ENCODE measurements at regions not wholly inside any gene's neighbourhood (a gene's known extent, or its start where the extent isn't known, plus 50 kb on each side); places are given as distances from the start of the nearest gene placed in this dataset.

DNA sequence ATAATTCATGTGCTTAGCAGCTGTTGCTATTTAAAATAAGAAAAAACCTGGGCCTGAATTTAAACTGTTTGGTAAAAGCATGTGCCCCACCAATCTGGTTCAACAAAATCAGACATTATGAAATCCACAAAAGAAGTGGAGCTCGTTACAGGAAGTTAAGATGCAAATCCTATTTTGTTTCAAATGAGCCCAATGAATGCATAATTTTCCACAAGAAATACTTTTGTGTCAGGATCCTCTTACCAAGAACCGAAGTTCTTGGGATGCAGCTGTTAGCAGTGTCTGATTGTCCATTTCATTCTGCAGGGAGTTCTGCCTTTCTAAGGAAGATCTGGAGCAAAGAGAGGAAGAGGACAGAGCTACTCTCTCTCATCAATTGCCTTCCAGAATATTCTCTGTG, 105.7 kb upstream of the RBBP6 start:
- TF ChIP-seq BRD4 (IDR thresholded peaks at IDR 0.05), result no peak
- TF ChIP-seq, protein P1, sequence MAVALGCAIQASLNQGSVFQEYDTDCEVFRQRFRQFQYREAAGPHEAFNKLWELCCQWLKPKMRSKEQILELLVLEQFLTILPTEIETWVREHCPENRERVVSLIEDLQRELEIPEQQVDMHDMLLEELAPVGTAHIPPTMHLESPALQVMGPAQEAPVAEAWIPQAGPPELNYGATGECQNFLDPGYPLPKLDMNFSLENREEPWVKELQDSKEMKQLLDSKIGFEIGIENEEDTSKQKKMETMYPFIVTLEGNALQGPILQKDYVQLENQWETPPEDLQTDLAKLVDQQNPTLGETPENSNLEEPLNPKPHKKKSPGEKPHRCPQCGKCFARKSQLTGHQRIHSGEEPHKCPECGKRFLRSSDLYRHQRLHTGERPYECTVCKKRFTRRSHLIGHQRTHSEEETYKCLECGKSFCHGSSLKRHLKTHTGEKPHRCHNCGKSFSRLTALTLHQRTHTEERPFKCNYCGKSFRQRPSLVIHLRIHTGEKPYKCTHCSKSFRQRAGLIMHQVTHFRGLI (CRISPR knock-in tag; IDR thresholded peaks at IDR 0.05), result no peak
- no peak for TF ChIP-seq SMARCB1 (IDR thresholded peaks at IDR 0.05; ENCODE audit: insufficient read length, low read depth)
- TF ChIP-seq CHD1 (IDR thresholded peaks at IDR 0.05; ENCODE audit: low read length), result no peak
- TF ChIP-seq CHD4 (IDR thresholded peaks at IDR 0.05; ENCODE audit: insufficient read depth, insufficient replicate concordance, low read depth, low read length, poor library complexity, severe bottlenecking), result no peak
- POLR2A ChIA-PET, result interaction anchor here (0.7 to 0.9 kb wide), 3 partner anchors 9 to 30 kb away, joined by 4 to 5 read pairs (median 5); no protein-coding TSS in a partner anchor
- no peak overlapping the region for H3K9ac ChIP-seq (ENCODE audit: insufficient read depth in 1 of 2, low read depth in 2 of 2, low read length in 2 of 2)
- no peak overlapping the region for H3K4me3 ChIP-seq
- H3K79me2 ChIP-seq (ENCODE audit: control insufficient read depth, insufficient read depth, low read length), result no peaks in the 10 kb centered on the region
- CTCF ChIA-PET (ENCODE audit: low intra/inter-chr PET ratio), result no interaction called here
- 0% methylated on average over 2 of the region's 2 CpGs for WGBS (ENCODE audit: insufficient coverage, low coverage, missing lambda C conversion rate)
- peaks cover 18 to 22% of the 10 kb centered on the region in 2 experiments for H3K27me3 ChIP-seq (ENCODE audit: control insufficient read depth in 2 of 2, insufficient read depth in 2 of 2, low read length in 2 of 2)
- no peak overlapping the region for H3K27ac ChIP-seq (ENCODE audit: extremely low read depth, low read depth, low read length)
- no TSS peak for BruUV-seq (replicated peaks)
- 0 out of 2 replicates have a peak, but pooled peaks cover 4% of the 10 kb centered on the region for H4K20me1 ChIP-seq (replicated peaks; ENCODE audit: control insufficient read depth, insufficient read depth, low read length)
- H3K4me1 ChIP-seq (replicated peaks in 1 of 2; ENCODE audit: control insufficient read depth in 2 of 2, insufficient read depth in 2 of 2, low read length in 2 of 2), result no peaks in the 10 kb centered on the region
- FAIRE-seq (no peak), DNase-seq (ENCODE audit: extremely low read depth in 1 of 4, low spot score in 3 of 4) (no peak), ATAC-seq (no peak)
- H3K9me3 ChIP-seq (replicated peaks; ENCODE audit: control insufficient read depth, insufficient read depth, low read depth, low read length), result no peaks in the 10 kb centered on the region
- intact Hi-C loops (cut with micrococcal nuclease), result no loop called here
- H3K36me3 ChIP-seq (ENCODE audit: control insufficient read depth, insufficient read depth, low read length), result no peaks in the 10 kb centered on the region
- no peak overlapping the region for H3K4me2 ChIP-seq (ENCODE audit: insufficient read depth, low read length)
- in situ Hi-C loops (cut with MboI), result no loop called here
- no peaks in the 10 kb centered on the region for H3K9me1 ChIP-seq (ENCODE audit: control insufficient read depth, insufficient read depth, low read length)
- no peak overlapping the region for H2AFZ ChIP-seq (ENCODE audit: low read depth, low read length)
